Fibroblast of the aortic adventitia (primary cell): ENCODE measurements at regions not wholly inside any gene's neighbourhood (a gene's known extent, or its start where the extent isn't known, plus 50 kb on each side); places are given as distances from the start of the nearest gene placed in this dataset.
A peak's percentile ranks its signal among the peaks of the same experiment; 100 is the strongest.

Source experiments
- DNase-seq: peaks from one replicate; pipeline ENCODE4 v3.0.0-alpha.2; 2010; ENCODE audit warnings: low read depth
- H3K4me3 ChIP-seq: 2 replicates; pipeline ENCODE4 v1.5.1; 2011; ENCODE audit warnings: low read depth, mild to moderate bottlenecking, control low read depth, low read length, moderate library complexity
- CTCF ChIP-seq: IDR thresholded peaks from 2 replicates; pipeline ENCODE4 v1.5.1; 2011; ENCODE audit warnings: mild to moderate bottlenecking, low read length, control low read depth, inconsistent platforms; ENCODE audit not compliant: insufficient read depth

GRCh38 chr13:53131361-53131760 is 102.7 kb downstream of the OLFM4 start:
- no peak overlapping the region for H3K4me3 ChIP-seq
- TF ChIP-seq CTCF = no peak
- DNase-seq = no peak

GRCh38 chr13:53135301-53135700 is 106.7 kb downstream of the OLFM4 start:
- no peak for TF ChIP-seq CTCF
- H3K4me3 ChIP-seq = no peak overlapping the region
- DNase-seq = no peak

GRCh38 chr13:53136554-53137215 is 108.1 kb downstream of the OLFM4 start:
- TF ChIP-seq CTCF = no peak
- no peak overlapping the region for H3K4me3 ChIP-seq
- no peak for DNase-seq

- no peak overlapping the region for H3K4me3 ChIP-seq
- TF ChIP-seq CTCF = no peak
- peak; percentile 6 for DNase-seq
These were observed 109.2 kb downstream of the OLFM4 start for GRCh38 chr13:53137779-53138178.

- TF ChIP-seq CTCF = no peak
- DNase-seq = no peak
- H3K4me3 ChIP-seq = no peak overlapping the region
These were observed 109.9 kb downstream of the OLFM4 start for GRCh38 chr13:53138376-53139036.

GRCh38 chr13:53141336-53141735 is 112.7 kb downstream of the OLFM4 start:
- no peak overlapping the region for H3K4me3 ChIP-seq
- TF ChIP-seq CTCF = no peak
- DNase-seq = no peak
